PC-9 (cell line): ENCODE measurements at regions not wholly inside any gene's neighbourhood (a gene's known extent, or its start where the extent isn't known, plus 50 kb on each side); places are given as distances from the start of the nearest gene placed in this dataset.

Experiments used
- BruUV-seq: library from RNA; stranded (reverse); fragments of 400-500 nt; replicated peaks from 2 replicates; lab custom pipeline; 2021; lab: Mats Ljungman, UMichigan
- CTCF ChIA-PET: fragments of 300-600 bp; sonication (Branson Sonifier 250); formaldehyde crosslinking; loops from one replicate; lab custom pipeline; 2022; ENCODE audit warnings: antibody characterized with exemption; lab: Charles Lee
- POLR2A ChIA-PET: fragments of 300-600 bp; sonication (Branson Sonifier 250); formaldehyde crosslinking; loops from one replicate; lab custom pipeline; 2022; ENCODE audit warnings: antibody characterized with exemption; ENCODE audit not compliant: unreplicated experiment; lab: Charles Lee
- DNase-seq, 2 experiments: peaks; one replicate each; pipeline versions ENCODE4 v3.0.0 to v3.0.0-alpha.2; 2015 to 2022; ENCODE audit warnings: mixed read lengths in 1 of 2
- H2AFZ ChIP-seq: fragments of 200-600 bp; sonication (generic); 2 replicates; pipeline ENCODE4 v1.8.1; 2017; ENCODE audit warnings: antibody characterized with exemption
- H3F3A ChIP-seq: fragments of 200-600 bp; sonication (generic); 2 replicates; pipeline ENCODE4 v1.8.1; 2017; ENCODE audit warnings: antibody characterized with exemption, mild to moderate bottlenecking, low read depth; ENCODE audit not compliant: insufficient read depth
- H3K27ac ChIP-seq: fragments of 200-600 bp; sonication (generic); 2 replicates; pipeline ENCODE4 v1.6.1; 2016; ENCODE audit warnings: mixed run types
- H3K27me3 ChIP-seq: fragments of 200-600 bp; sonication (generic); 2 replicates; pipeline ENCODE4 v1.6.1; 2016; ENCODE audit warnings: low read depth, mixed run types; ENCODE audit not compliant: insufficient read depth
- H3K36me3 ChIP-seq: fragments of 200-600 bp; sonication (generic); 2 replicates; pipeline ENCODE4 v1.6.1; 2016; ENCODE audit warnings: low read depth, mixed run types
- H3K4me1 ChIP-seq: fragments of 200-600 bp; sonication (generic); replicated peaks from 2 replicates; pipeline ENCODE4 v1.6.1; 2016; ENCODE audit warnings: mixed run types; ENCODE audit not compliant: insufficient read depth
- H3K4me2 ChIP-seq: fragments of 200-600 bp; sonication (generic); 2 replicates; pipeline ENCODE4 v1.6.1; 2017; ENCODE audit warnings: mixed run types
- H3K4me3 ChIP-seq: fragments of 200-600 bp; sonication (generic); 2 replicates; pipeline ENCODE4 v1.6.1; 2016; ENCODE audit warnings: mixed run types
- H3K79me2 ChIP-seq: fragments of 200-600 bp; sonication (generic); 2 replicates; pipeline ENCODE4 v1.6.1; 2017; ENCODE audit warnings: low read depth, mixed run types
- H3K9me2 ChIP-seq: fragments of 200-600 bp; sonication (generic); 2 replicates; pipeline ENCODE4 v1.8.1; 2017; ENCODE audit warnings: mild to moderate bottlenecking; ENCODE audit not compliant: insufficient read depth
- H3K9me3 ChIP-seq: fragments of 200-600 bp; sonication (generic); 2 replicates; pipeline ENCODE4 v1.8.1; 2016; ENCODE audit warnings: low read depth; ENCODE audit not compliant: insufficient read depth
- H4K20me1 ChIP-seq: fragments of 200-600 bp; sonication (generic); 2 replicates; pipeline ENCODE4 v1.8.1; 2017; ENCODE audit not compliant: insufficient read depth
- EZH2 ChIP-seq: fragments of 200-600 bp; sonication (generic); IDR thresholded peaks from 2 replicates; pipeline ENCODE4 v1.8.0; 2017; ENCODE audit warnings: antibody characterized with exemption, low read depth
- intact Hi-C: fragments of 100-400 bp; cut with micrococcal nuclease; formaldehyde crosslinking; loops from one replicate; pipeline ENCODE4 v1.10.0; 2022; ENCODE audit not compliant: unreplicated experiment
- TF ChIP-seq, protein P1 (sequence below): fragments of 200-600 bp; sonication (generic); conservative IDR thresholded peaks from 2 replicates; pipeline ENCODE4 v1.6.1; 2017; ENCODE audit warnings: mixed run types, antibody characterized with exemption, mild to moderate bottlenecking, moderate library complexity

DNA sequence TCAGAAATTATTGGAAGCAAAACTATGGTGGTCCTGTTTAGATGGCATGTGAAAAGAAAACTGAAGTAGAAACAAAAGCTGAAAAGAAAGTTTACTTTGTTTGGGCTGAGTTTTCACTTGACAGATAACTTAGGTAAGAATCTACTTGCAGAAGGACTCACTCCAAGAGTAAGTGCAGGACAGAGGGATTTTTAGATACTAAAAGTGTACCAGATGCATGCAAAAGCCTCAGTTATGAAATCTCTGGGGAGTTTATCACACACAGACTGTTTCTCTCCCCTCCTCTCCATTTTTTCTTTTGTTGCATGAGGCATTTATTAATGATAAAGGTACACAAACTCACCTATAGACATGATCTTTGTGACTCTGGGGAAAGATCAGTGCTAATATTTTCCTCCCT lies 127.5 kb upstream of the GIMD1 start:
- Histone ChIP-seq H3K27ac (no peak overlapping the region), H3K36me3 (no peaks in the 10 kb centered on the region), H3K4me1 (no peaks in the 10 kb centered on the region), H3K9me2 (no peaks in the 10 kb centered on the region), H3F3A (no peaks in the 10 kb centered on the region), H4K20me1 (no peaks in the 10 kb centered on the region), H3K4me2 (no peak overlapping the region), H3K4me3 (no peak overlapping the region), H3K27me3 (no peaks in the 10 kb centered on the region), H3K9me3 (no peaks in the 10 kb centered on the region), H3K79me2 (no peaks in the 10 kb centered on the region), H2AFZ (no peak overlapping the region)
- no TSS peak for BruUV-seq
- no peak for DNase-seq
- POLR2A ChIA-PET: no interaction called here
- intact Hi-C loops: no loop called here
- TF ChIP-seq, protein P1, sequence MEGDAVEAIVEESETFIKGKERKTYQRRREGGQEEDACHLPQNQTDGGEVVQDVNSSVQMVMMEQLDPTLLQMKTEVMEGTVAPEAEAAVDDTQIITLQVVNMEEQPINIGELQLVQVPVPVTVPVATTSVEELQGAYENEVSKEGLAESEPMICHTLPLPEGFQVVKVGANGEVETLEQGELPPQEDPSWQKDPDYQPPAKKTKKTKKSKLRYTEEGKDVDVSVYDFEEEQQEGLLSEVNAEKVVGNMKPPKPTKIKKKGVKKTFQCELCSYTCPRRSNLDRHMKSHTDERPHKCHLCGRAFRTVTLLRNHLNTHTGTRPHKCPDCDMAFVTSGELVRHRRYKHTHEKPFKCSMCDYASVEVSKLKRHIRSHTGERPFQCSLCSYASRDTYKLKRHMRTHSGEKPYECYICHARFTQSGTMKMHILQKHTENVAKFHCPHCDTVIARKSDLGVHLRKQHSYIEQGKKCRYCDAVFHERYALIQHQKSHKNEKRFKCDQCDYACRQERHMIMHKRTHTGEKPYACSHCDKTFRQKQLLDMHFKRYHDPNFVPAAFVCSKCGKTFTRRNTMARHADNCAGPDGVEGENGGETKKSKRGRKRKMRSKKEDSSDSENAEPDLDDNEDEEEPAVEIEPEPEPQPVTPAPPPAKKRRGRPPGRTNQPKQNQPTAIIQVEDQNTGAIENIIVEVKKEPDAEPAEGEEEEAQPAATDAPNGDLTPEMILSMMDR: no peak
- TF ChIP-seq EZH2: no peak
- CTCF ChIA-PET: no interaction called here

- TF ChIP-seq EZH2: no peak
- TF ChIP-seq, protein P1: no peak
- H3K36me3 ChIP-seq: no peaks in the 10 kb centered on the region
- no peaks in the 10 kb centered on the region for H4K20me1 ChIP-seq
- no peak overlapping the region for H3K4me3 ChIP-seq
- no peaks in the 10 kb centered on the region for H3K27me3 ChIP-seq
- no TSS peak for BruUV-seq
- no peak for DNase-seq
- H3K79me2 ChIP-seq: no peaks in the 10 kb centered on the region
- intact Hi-C loops: no loop called here
- H3K9me2 ChIP-seq: no peaks in the 10 kb centered on the region
- no peaks in the 10 kb centered on the region for H3K4me1 ChIP-seq
- ChIA-PET POLR2A (no interaction called here), CTCF (no interaction called here)
- H3K4me2 ChIP-seq: no peak overlapping the region
- no peaks in the 10 kb centered on the region for H3F3A ChIP-seq
- H3K27ac ChIP-seq: no peak overlapping the region
- H2AFZ ChIP-seq: no peak overlapping the region
- H3K9me3 ChIP-seq: no peaks in the 10 kb centered on the region
Measured at GRCh38 chr4:106495476-106495875, 126.9 kb upstream of the GIMD1 start.

DNA sequence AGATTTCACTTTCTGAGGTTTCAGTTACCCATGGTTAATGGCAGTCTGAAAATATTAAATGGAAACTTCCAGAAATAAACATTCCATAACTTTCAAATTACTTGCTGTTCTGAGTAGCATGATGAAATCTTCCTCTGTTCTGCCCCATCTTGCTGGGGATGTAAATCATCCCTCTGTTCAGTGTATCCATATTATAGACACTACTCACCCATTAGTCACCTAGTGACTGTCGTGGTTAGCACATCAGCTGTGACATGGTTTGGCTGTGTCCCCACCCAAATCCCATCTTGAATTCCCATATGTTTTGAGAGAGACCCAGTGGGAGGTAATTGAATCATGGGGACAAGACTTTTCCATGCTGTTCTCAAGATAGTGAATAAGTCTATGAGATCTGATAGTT lies 125.5 kb upstream of the GIMD1 start:
- no peak for DNase-seq
- H3F3A ChIP-seq: no peaks in the 10 kb centered on the region
- H3K9me3 ChIP-seq: no peaks in the 10 kb centered on the region
- BruUV-seq: no TSS peak
- TF ChIP-seq, protein P1: no peak
- TF ChIP-seq EZH2: no peak
- no peak overlapping the region for H3K27ac ChIP-seq
- CTCF ChIA-PET: no interaction called here
- H3K4me3 ChIP-seq: no peak overlapping the region
- no peaks in the 10 kb centered on the region for H4K20me1 ChIP-seq
- no peak overlapping the region for H2AFZ ChIP-seq
- no peaks in the 10 kb centered on the region for H3K36me3 ChIP-seq
- H3K79me2 ChIP-seq: no peaks in the 10 kb centered on the region
- POLR2A ChIA-PET: no interaction called here
- H3K9me2 ChIP-seq: no peaks in the 10 kb centered on the region
- no peaks in the 10 kb centered on the region for H3K27me3 ChIP-seq
- intact Hi-C loops: no loop called here
- H3K4me1 ChIP-seq: no peaks in the 10 kb centered on the region
- no peak overlapping the region for H3K4me2 ChIP-seq
